GM20000 (cell line): ENCODE measurements at regions not wholly inside any gene's neighbourhood (a gene's known extent, or its start where the extent isn't known, plus 50 kb on each side); places are given as distances from the start of the nearest gene placed in this dataset.

Source experiments
- DNase-seq: peaks from one replicate; pipeline ENCODE4 v3.0.0; 2012; ENCODE audit warnings: low spot score
- CTCF ChIP-seq: IDR thresholded peaks from 2 replicates; pipeline ENCODE4 v1.5.1; 2012; ENCODE audit warnings: mild to moderate bottlenecking, control low read depth; ENCODE audit errors: extremely low read depth, missing control alignments

- TF ChIP-seq CTCF, result no peak
Measured at GRCh38 chr4:66506985-66507384, 836.7 kb upstream of the EPHA5 start.

DNA sequence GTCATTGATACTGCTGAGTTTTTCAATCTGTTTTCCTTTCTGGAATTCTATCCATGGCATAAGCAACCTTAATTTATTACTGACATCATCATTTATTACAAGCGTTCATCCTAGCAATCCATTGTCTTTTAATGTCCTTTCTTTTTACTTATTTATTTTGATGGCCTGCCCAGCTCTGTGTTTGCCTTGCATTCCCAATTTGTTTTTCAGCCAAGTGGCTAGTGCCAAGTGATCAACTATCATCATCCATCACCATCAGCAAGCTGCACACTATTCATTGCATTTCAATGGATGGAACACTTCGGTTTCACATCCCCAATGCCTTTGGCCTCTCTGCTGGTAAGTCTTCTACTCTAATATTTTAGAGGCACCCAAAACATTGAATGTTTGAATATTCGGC, 831.7 kb upstream of the EPHA5 start:
- TF ChIP-seq CTCF, result no peak
- no peak for DNase-seq

More at GRCh38 chr4:66506985-66507384, 836.7 kb upstream of the EPHA5 start:
- no peak for DNase-seq

DNA sequence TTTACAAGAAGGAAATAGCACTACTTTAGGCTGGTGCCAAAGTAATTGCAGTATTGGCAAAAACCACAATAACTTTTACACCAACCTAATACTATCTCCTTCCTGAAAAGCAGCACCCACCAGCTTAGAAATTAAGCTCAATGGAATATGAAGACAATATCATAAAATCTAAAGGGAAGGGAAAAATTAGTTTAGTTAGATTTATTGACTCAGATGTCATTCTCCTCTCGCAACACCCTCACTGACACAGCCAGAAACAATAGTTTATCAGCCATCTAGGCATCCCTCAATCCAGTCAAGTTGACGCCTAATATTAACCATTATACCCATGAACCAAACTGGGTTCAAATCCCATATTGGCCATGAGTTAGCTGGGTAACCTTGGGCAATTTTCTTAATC, 820.4 kb upstream of the EPHA5 start:
- TF ChIP-seq CTCF, result no peak
- DNase-seq, result no peak

DNA sequence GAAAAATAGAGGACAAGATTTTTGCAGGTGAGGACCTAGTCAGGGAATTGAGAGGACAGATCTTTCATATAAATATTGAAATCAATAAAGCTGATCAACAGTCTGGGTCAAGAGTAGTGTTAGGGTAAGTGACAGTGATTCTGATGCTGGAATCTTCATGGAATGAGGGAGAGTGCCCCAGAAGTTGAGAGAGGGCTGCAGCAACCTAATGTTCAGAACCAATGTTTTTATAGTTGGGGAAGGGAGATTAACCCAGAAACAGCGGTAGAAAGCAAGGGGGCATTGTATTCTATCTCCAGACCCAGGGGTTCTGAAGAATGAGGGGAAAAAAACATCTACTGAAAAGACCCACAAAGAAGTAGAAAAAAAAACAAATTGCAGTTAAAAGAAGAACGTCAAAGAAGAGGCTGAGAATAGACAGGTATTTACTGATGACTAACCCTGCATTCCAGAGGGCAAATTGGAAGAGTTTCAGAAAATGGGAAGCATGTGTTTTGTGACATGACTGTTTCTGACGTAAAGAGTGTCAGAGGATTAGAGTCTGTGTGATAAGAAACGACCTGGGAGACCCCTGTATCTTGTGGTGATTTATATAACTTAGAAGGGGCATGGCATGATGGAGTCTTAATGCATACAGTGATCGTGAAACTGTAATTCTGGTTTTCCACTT, 819.6 kb upstream of the EPHA5 start:
- no peak for TF ChIP-seq CTCF
- DNase-seq, result no peak

- no peak for DNase-seq
- TF ChIP-seq CTCF, result no peak
Measured at GRCh38 chr4:66489370-66489769, 819.1 kb upstream of the EPHA5 start.

- no peak for TF ChIP-seq CTCF
- no peak for DNase-seq
Measured at GRCh38 chr4:66486068-66486467, 815.8 kb upstream of the EPHA5 start.

- no peak for DNase-seq
- TF ChIP-seq CTCF, result no peak
Measured at GRCh38 chr4:66482186-66482585, 811.9 kb upstream of the EPHA5 start.
